B cell (primary cell): ENCODE measurements at regions not wholly inside any gene's neighbourhood (a gene's known extent, or its start where the extent isn't known, plus 50 kb on each side); places are given as distances from the start of the nearest gene placed in this dataset.
"Not testable (repeated sequence)": the region's sequence is repeated elsewhere in the genome, so short reads cannot be mapped to it uniquely, and the experiment has no call there.

Experiments
- ATAC-seq: fragments of 200-7000 bp; cut with Tn5 transposase; one replicate; pipeline ENCODE4 v1.10.0; 2021; ENCODE audit warnings: low read depth, mild to moderate bottlenecking, moderate number of reproducible peaks, moderate library complexity
- CTCF ChIA-PET: fragments of 350-600 bp; sonication (Branson Sonifier 250); formaldehyde crosslinking; loops from one replicate; lab custom pipeline; 2021; ENCODE audit warnings: antibody characterized with exemption, inconsistent platforms; lab: Charles Lee
- POLR2A ChIA-PET: fragments of 350-600 bp; sonication (Branson Sonifier 250); formaldehyde crosslinking; loops from one replicate; lab custom pipeline; 2021; ENCODE audit warnings: antibody characterized with exemption; lab: Charles Lee
- DNase-seq: peaks from one replicate; pipeline ENCODE4 v3.0.0; 2013
- H2AFZ ChIP-seq: 2 replicates; pipeline ENCODE4 v1.6.1; 2012; ENCODE audit warnings: mild to moderate bottlenecking, low read depth, low read length; ENCODE audit not compliant: insufficient read depth, poor library complexity, severe bottlenecking
- H3K27ac ChIP-seq, 2 donors: 1 replicate in 1 of 2; 2 replicates in 1 of 2; pipeline ENCODE4 v1.5.1; 2012 to 2013; ENCODE audit warnings: low read length in 2 of 2, mild to moderate bottlenecking in 2 of 2, moderate library complexity in 1 of 2
- H3K27me3 ChIP-seq, 4 experiments: fragments of 200-600 bp in 1 of 4; sonication (generic) in 1 of 4; replicated peaks in 1 of 4; 1 replicate in 2 of 4; 2 replicates in 2 of 4; pipeline versions ENCODE4 v1.6.1 to v1.7.0; 2013 to 2016; ENCODE audit warnings: low read length in 3 of 4, mild to moderate bottlenecking in 2 of 4, mixed read lengths in 1 of 4, moderate library complexity in 1 of 4; ENCODE audit not compliant: insufficient read depth in 4 of 4, control insufficient read depth in 3 of 4; ENCODE audit errors: control extremely low read depth in 1 of 4
- H3K36me3 ChIP-seq, 2 experiments: replicated peaks in 1 of 2; 1 replicate in 1 of 2; 2 replicates in 1 of 2; pipeline versions ENCODE4 v1.6.1 to v1.7.1; 2013; ENCODE audit warnings: low read length in 1 of 2; ENCODE audit not compliant: insufficient read depth in 2 of 2, control insufficient read depth in 1 of 2; ENCODE audit errors: control extremely low read depth in 1 of 2, extremely low read depth in 1 of 2
- H3K4me1 ChIP-seq, 2 donors: fragments of 200-600 bp in 1 of 2; sonication (generic) in 1 of 2; 1 replicate in 1 of 2; 2 replicates in 1 of 2; pipeline versions ENCODE4 v1.5.1 to v1.6.1; 2013 to 2017; ENCODE audit warnings: low read length in 2 of 2; ENCODE audit not compliant: control insufficient read depth in 2 of 2, insufficient read depth in 2 of 2
- H3K4me2 ChIP-seq: replicated peaks from 2 replicates; pipeline ENCODE3; 2012; ENCODE audit warnings: mild to moderate bottlenecking, low read depth, low read length; ENCODE audit not compliant: poor library complexity, severe bottlenecking
- H3K4me3 ChIP-seq, 5 experiments: fragments of 200-600 bp in 1 of 5; sonication (generic) in 1 of 5; 1 replicate in 3 of 5; 2 replicates in 2 of 5; pipeline versions ENCODE4 v1.5.1 to v1.7.0; 2011 to 2016; ENCODE audit warnings: low read length in 4 of 5, mild to moderate bottlenecking in 4 of 5, low read depth in 2 of 5, control low read depth in 1 of 5, moderate library complexity in 1 of 5; ENCODE audit not compliant: insufficient read depth in 1 of 5; ENCODE audit errors: control extremely low read depth in 1 of 5, extremely low read depth in 1 of 5
- H3K79me2 ChIP-seq: fragments of 200-600 bp; sonication (generic); one replicate; pipeline ENCODE4 v1.6.0; 2016; ENCODE audit warnings: low read length; ENCODE audit not compliant: control insufficient read depth, insufficient read depth
- H3K9ac ChIP-seq: fragments of 200-600 bp; sonication (generic); 2 replicates; pipeline ENCODE4 v1.6.1; 2017; ENCODE audit warnings: mild to moderate bottlenecking, low read length, moderate library complexity
- H3K9me3 ChIP-seq, 3 donors: one replicate each; pipeline versions ENCODE4 v1.6.1 to v1.7.1; 2013; ENCODE audit warnings: low read length in 2 of 3; ENCODE audit not compliant: control insufficient read depth in 2 of 3, insufficient read depth in 1 of 3; ENCODE audit errors: control extremely low read depth in 1 of 3
- H4K20me1 ChIP-seq: 2 replicates; pipeline ENCODE4 v1.6.0; 2012; ENCODE audit warnings: mild to moderate bottlenecking, low read length; ENCODE audit not compliant: insufficient read depth, control insufficient read depth, poor library complexity, severe bottlenecking
- H3K27ac Mint-ChIP-seq: one replicate; pipeline ENCODE4 v1.8.0; 2021; ENCODE audit warnings: mixed read lengths
- H3K27me3 Mint-ChIP-seq: one replicate; pipeline ENCODE4 v1.8.0; 2021; ENCODE audit warnings: mixed read lengths
- H3K4me1 Mint-ChIP-seq: one replicate; pipeline ENCODE4 v1.8.0; 2021; ENCODE audit warnings: mixed read lengths
- H3K4me3 Mint-ChIP-seq: one replicate; pipeline ENCODE4 v1.8.0; 2021; ENCODE audit warnings: mixed read lengths
- H3K9me3 Mint-ChIP-seq: one replicate; pipeline ENCODE4 v1.8.0; 2022; ENCODE audit warnings: mixed read lengths; ENCODE audit not compliant: insufficient read depth
- CTCF ChIP-seq: fragments of 200-600 bp; IDR thresholded peaks from one replicate; pipeline ENCODE4 v1.8.0; 2022; ENCODE audit warnings: antibody characterized with exemption, mild to moderate bottlenecking
- EZH2 ChIP-seq: IDR thresholded peaks from 2 replicates; pipeline ENCODE4 v1.6.1; 2012; ENCODE audit warnings: borderline replicate concordance, low read depth, mild to moderate bottlenecking, moderate library complexity, low read length; ENCODE audit not compliant: insufficient read depth, poor library complexity, severe bottlenecking
- WGBS: methylation state at CpG from one replicate; pipeline ENCODE4 v1.1.5; 2013; ENCODE audit warnings: missing lambda C conversion rate; ENCODE audit not compliant: insufficient coverage; 5-methylcytosine and 5-hydroxymethylcytosine counted together
- intact Hi-C: fragments of 100-400 bp; cut with micrococcal nuclease; formaldehyde crosslinking; loops from one replicate; pipeline ENCODE4 v1.10.0; 2022

- Histone ChIP-seq H3K27ac (no peak overlapping the region), H3K9me3 (no peaks in the 10 kb centered on the region), H4K20me1 (no peaks in the 10 kb centered on the region), H3K4me1 (no peaks in the 10 kb centered on the region), H3K9ac (no peak overlapping the region), H3K27me3 (no peaks in the 10 kb centered on the region), H3K36me3 (no peaks in the 10 kb centered on the region), H2AFZ (no peak overlapping the region), H3K4me2 (no peak overlapping the region), H3K4me3 (no peak overlapping the region), H3K79me2 (no peaks in the 10 kb centered on the region)
- ChIA-PET POLR2A (no interaction called here), CTCF (no interaction called here)
- Mint-ChIP-seq H3K9me3 (peaks cover 4% of the 10 kb centered on the region), H3K27me3 (no peaks in the 10 kb centered on the region), H3K4me3 (no peak overlapping the region), H3K27ac (no peak overlapping the region), H3K4me1 (no peaks in the 10 kb centered on the region)
- ATAC-seq, result no peak
- no peak for DNase-seq
- TF ChIP-seq CTCF (no peak), EZH2 (no peak)
- WGBS, result no CpG with 5 or more reads among the region's 2 CpGs
- intact Hi-C loops, result no loop called here
Measured at GRCh38 chr18:42336139-42336538, 381.1 kb downstream of the PIK3C3 start.

GRCh38 chr18:42337337-42337736 lies 382.3 kb downstream of the PIK3C3 start:
- H4K20me1 ChIP-seq, H3K79me2 ChIP-seq, ATAC-seq, H3K27ac Mint-ChIP-seq, H2AFZ ChIP-seq, CTCF ChIA-PET, H3K4me3 Mint-ChIP-seq, H3K4me1 Mint-ChIP-seq, H3K4me2 ChIP-seq, H3K9me3 ChIP-seq, H3K36me3 ChIP-seq, DNase-seq, intact Hi-C loops, H3K27me3 ChIP-seq, H3K27ac ChIP-seq, POLR2A ChIA-PET, H3K9ac ChIP-seq, H3K4me3 ChIP-seq, H3K27me3 Mint-ChIP-seq, H3K9me3 Mint-ChIP-seq, H3K4me1 ChIP-seq: not testable (repeated sequence)
- 91% methylated on average over 2 of the region's 2 CpGs for WGBS
